Uterus (tissue), 3 donors: ENCODE measurements at regions not wholly inside any gene's neighbourhood (a gene's known extent, or its start where the extent isn't known, plus 50 kb on each side); places are given as distances from the start of the nearest gene placed in this dataset.

Source experiments
- DNase-seq, 2 donors: peaks; one replicate each; pipeline ENCODE4 v3.0.0-alpha.2; 2019 to 2020
- H3K27ac ChIP-seq, 2 donors: fragments of 200-600 bp; sonication (generic); 1 replicate in 1 of 2; 2 replicates in 1 of 2; pipeline ENCODE4 v1.5.1; 2016 to 2018
- H3K27me3 ChIP-seq, 2 donors: fragments of 200-600 bp; sonication (generic); one replicate each; pipeline ENCODE4 v1.5.1; 2018 to 2019; ENCODE audit warnings: control low read depth in 1 of 2
- H3K36me3 ChIP-seq, 2 donors: fragments of 200-600 bp; sonication (generic); one replicate each; pipeline ENCODE4 v1.5.1; 2019; ENCODE audit warnings: control low read depth in 1 of 2
- H3K4me1 ChIP-seq, 2 donors: fragments of 200-600 bp; sonication (generic); one replicate each; pipeline ENCODE4 v1.5.1; 2018 to 2019; ENCODE audit warnings: control low read depth in 1 of 2
- H3K4me3 ChIP-seq, 2 donors: fragments of 200-600 bp; sonication (generic); 1 replicate in 1 of 2; 2 replicates in 1 of 2; pipeline ENCODE4 v1.5.1; 2018 to 2019; ENCODE audit warnings: mild to moderate bottlenecking in 1 of 2
- H3K9me3 ChIP-seq, 2 donors: fragments of 200-600 bp; sonication (generic); one replicate each; pipeline ENCODE4 v1.5.1; 2019; ENCODE audit warnings: control low read depth in 1 of 2
- CTCF ChIP-seq, 4 experiments: fragments of 200-600 bp in 2 of 4; fragments of 450-650 bp in 2 of 4; sonication (generic) in 2 of 4; IDR thresholded peaks; one replicate each; pipeline ENCODE4 v1.5.1; 2016 to 2019; ENCODE audit warnings: antibody characterized with exemption in 4 of 4, mild to moderate bottlenecking in 2 of 4, moderate library complexity in 1 of 4
- POLR2A ChIP-seq, 2 donors: fragments of 450-650 bp; IDR thresholded peaks; one replicate each; pipeline ENCODE4 v1.6.1; 2016; ENCODE audit warnings: antibody characterized with exemption in 2 of 2, mild to moderate bottlenecking in 1 of 2, moderate library complexity in 1 of 2
- intact Hi-C: fragments of 100-400 bp; cut with DNase I; formaldehyde crosslinking; loops from one replicate; pipeline ENCODE4 v1.15.1; 2023; ENCODE audit warnings: low total_unique reads
- donor health status: DM: yes; HTN: yes; CAD: no.

DNA sequence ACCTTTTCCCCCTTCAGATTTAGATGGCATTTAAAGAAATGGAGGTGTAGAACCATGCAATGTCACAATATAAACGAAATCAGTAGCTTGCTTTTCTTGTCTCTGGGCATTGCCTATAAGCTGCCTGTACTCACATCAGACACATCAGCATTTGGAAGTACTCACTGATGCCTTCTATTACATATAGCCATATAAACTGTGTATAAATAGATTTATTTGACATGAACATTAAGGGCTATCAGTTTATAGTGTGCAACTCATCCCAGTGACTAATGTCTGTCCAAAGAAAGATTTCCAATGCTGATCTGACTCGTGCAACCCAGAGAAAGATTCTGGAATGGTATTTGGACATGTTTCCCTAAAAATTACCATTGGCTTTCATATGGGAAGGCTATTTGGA lies 417.9 kb upstream of the MAF start:
- TF ChIP-seq CTCF (IDR thresholded peaks at IDR 0.05) (no peak), POLR2A (IDR thresholded peaks at IDR 0.05) (no peak)

DNA sequence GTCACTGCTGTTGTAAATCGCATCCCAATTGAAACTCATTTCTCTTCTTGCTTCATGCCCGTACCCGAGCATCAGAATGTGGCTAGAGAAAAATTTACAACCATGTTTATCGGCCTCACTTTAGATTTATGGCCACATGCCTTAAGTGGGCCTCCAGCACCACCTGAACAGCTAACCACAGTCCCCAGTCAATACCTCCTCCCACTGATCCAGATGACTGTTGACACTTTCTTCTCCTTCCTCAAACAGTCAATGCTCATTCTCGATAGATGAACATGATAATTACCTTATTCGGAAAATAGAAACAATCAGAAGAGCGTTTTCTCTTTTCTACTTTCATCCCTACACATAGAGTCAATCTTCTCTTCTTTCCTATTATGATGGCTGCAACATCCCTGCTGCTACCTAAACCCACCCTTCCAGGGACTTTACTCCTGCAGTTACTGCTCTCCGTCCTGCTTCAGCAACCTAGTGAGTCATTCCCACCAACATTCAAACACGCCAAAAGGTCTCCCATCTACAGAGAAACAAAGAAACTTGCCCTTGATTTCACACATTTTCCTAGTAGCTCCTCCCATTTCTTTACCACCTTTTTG lies 416.3 kb upstream of the MAF start:
- H3K27me3 ChIP-seq: no peaks in the 10 kb centered on the region
- no peaks in the 10 kb centered on the region for H3K9me3 ChIP-seq
- H3K27ac ChIP-seq: no peak overlapping the region
- no peaks in the 10 kb centered on the region for H3K36me3 ChIP-seq
- no peaks in the 10 kb centered on the region for H3K4me1 ChIP-seq
- DNase-seq: no peak
- intact Hi-C loops: no loop called here
- TF ChIP-seq POLR2A (IDR thresholded peaks at IDR 0.05) (no peak), CTCF (IDR thresholded peaks at IDR 0.05) (no peak)
- no peak overlapping the region for H3K4me3 ChIP-seq

More for the DNA sequence above, 417.9 kb upstream of the MAF start:
- no peak for DNase-seq
- H3K4me3 ChIP-seq: no peak overlapping the region
- H3K27me3 ChIP-seq: no peaks in the 10 kb centered on the region
- H3K9me3 ChIP-seq: no peaks in the 10 kb centered on the region
- no peaks in the 10 kb centered on the region for H3K4me1 ChIP-seq
- intact Hi-C loops: no loop called here
- H3K27ac ChIP-seq: no peak overlapping the region
- no peaks in the 10 kb centered on the region for H3K36me3 ChIP-seq

DNA sequence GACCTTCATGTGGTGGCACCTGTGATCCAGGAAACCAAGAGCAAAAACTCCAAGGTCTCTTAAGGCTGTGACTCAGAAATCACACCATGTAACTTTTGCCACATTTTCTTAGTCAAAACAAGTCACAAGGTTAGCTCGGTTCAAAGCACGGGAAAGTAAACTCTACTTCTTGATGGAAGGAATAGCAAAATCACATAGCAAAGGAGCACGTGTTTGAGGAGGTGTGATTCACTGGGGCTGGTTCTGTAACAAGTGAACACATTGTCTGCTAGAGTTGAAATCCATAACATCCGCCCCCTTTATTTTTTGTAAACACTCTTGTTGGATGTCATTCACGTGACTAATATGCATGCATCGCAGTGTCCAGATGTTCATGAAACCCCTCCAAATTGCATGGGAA lies 415.0 kb upstream of the MAF start:
- no peaks in the 10 kb centered on the region for H3K4me1 ChIP-seq

GRCh38 chr16:80014241-80014939 lies 413.9 kb upstream of the MAF start:
- Histone ChIP-seq H3K27ac (no peak overlapping the region), H3K4me1 (no peaks in the 10 kb centered on the region), H3K9me3 (no peaks in the 10 kb centered on the region), H3K27me3 (no peaks in the 10 kb centered on the region), H3K4me3 (no peak overlapping the region), H3K36me3 (no peaks in the 10 kb centered on the region)
- intact Hi-C loops: no loop called here
- TF ChIP-seq CTCF (IDR thresholded peaks at IDR 0.05): no peak
- TF ChIP-seq POLR2A (IDR thresholded peaks at IDR 0.05): no peak
- no peak for DNase-seq

More for the DNA sequence above, 415.0 kb upstream of the MAF start:
- Histone ChIP-seq H3K4me3 (no peak overlapping the region), H3K27me3 (no peaks in the 10 kb centered on the region), H3K9me3 (no peaks in the 10 kb centered on the region), H3K36me3 (no peaks in the 10 kb centered on the region), H3K27ac (no peak overlapping the region)
- intact Hi-C loops: no loop called here
- DNase-seq: no peak
- no peak for TF ChIP-seq CTCF (IDR thresholded peaks at IDR 0.05)
- no peak for TF ChIP-seq POLR2A (IDR thresholded peaks at IDR 0.05)

DNA sequence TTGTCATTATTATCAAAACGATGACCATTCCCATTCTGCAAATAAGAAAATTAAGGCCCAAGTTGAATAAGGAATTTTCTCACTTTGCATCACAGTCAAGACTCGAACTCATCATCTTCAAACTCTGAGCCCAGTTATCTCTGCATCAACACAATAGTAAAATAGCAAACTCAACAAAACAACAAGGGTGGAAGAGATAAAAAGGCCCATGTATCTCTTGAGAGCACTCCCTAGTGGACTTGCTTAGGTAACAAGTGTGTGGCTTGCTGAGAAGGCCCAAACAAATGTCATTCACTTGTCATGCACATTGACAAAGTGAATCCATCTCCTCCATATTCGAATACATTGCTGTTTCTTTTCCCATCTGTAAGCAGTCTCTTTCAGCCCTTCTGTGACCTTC lies 412.0 kb upstream of the MAF start:
- H3K4me3 ChIP-seq: no peak overlapping the region
- no peaks in the 10 kb centered on the region for H3K27me3 ChIP-seq
- H3K36me3 ChIP-seq: no peaks in the 10 kb centered on the region
- H3K27ac ChIP-seq: no peak overlapping the region
- intact Hi-C loops: no loop called here
- no peaks in the 10 kb centered on the region for H3K9me3 ChIP-seq
- TF ChIP-seq CTCF (IDR thresholded peaks at IDR 0.05) (no peak), POLR2A (IDR thresholded peaks at IDR 0.05) (no peak)
- H3K4me1 ChIP-seq: no peaks in the 10 kb centered on the region
- no peak for DNase-seq
